ENCODE measurements at regions not wholly inside any gene's neighbourhood (a gene's known extent, or its start where the extent isn't known, plus 50 kb on each side); places are given as distances from the start of the nearest gene placed in this dataset.

DNA sequence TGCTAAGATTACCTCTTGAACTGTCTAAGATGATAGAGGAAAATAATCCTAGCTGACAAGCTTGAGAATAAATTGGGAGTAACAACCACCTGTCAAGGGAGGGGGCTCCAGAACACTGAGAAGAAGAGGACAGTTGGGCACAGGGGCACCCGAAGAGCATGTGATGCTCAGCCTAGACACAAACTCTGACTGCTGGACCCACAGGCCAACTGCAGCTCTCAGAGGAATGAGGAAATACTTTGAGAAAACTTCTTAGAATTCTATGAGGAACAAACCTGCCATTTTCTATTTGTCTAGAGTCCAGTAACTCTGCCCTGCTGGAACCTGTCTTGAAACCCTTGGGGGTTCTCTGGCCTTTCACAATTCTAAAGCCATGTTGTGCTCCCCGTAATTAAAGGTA is 124.1 kb upstream of the KCNK2 start:
- TF ChIP-seq, protein P1, sequence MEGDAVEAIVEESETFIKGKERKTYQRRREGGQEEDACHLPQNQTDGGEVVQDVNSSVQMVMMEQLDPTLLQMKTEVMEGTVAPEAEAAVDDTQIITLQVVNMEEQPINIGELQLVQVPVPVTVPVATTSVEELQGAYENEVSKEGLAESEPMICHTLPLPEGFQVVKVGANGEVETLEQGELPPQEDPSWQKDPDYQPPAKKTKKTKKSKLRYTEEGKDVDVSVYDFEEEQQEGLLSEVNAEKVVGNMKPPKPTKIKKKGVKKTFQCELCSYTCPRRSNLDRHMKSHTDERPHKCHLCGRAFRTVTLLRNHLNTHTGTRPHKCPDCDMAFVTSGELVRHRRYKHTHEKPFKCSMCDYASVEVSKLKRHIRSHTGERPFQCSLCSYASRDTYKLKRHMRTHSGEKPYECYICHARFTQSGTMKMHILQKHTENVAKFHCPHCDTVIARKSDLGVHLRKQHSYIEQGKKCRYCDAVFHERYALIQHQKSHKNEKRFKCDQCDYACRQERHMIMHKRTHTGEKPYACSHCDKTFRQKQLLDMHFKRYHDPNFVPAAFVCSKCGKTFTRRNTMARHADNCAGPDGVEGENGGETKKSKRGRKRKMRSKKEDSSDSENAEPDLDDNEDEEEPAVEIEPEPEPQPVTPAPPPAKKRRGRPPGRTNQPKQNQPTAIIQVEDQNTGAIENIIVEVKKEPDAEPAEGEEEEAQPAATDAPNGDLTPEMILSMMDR (IDR thresholded peaks at IDR 0.05) = no peak
- TF ChIP-seq POLR2A (IDR thresholded peaks at IDR 0.05) = no peak
